Retinal pigment epithelial cell (primary cell): ENCODE measurements at regions not wholly inside any gene's neighbourhood (a gene's known extent, or its start where the extent isn't known, plus 50 kb on each side); places are given as distances from the start of the nearest gene placed in this dataset.

ENCODE experiments used
- DNase-seq: peaks from one replicate; pipeline ENCODE4 v3.0.0-alpha.2; 2010; ENCODE audit warnings: low read depth
- H3K4me3 ChIP-seq: 2 replicates; pipeline ENCODE4 v1.5.1; 2011; ENCODE audit warnings: mild to moderate bottlenecking, low read length, control low read depth, moderate library complexity
- TF ChIP-seq, protein P1 (sequence below): conservative IDR thresholded peaks from 2 replicates; pipeline ENCODE4 v1.5.1; 2011; ENCODE audit warnings: low read depth, low read length, control low read depth, inconsistent platforms

DNA sequence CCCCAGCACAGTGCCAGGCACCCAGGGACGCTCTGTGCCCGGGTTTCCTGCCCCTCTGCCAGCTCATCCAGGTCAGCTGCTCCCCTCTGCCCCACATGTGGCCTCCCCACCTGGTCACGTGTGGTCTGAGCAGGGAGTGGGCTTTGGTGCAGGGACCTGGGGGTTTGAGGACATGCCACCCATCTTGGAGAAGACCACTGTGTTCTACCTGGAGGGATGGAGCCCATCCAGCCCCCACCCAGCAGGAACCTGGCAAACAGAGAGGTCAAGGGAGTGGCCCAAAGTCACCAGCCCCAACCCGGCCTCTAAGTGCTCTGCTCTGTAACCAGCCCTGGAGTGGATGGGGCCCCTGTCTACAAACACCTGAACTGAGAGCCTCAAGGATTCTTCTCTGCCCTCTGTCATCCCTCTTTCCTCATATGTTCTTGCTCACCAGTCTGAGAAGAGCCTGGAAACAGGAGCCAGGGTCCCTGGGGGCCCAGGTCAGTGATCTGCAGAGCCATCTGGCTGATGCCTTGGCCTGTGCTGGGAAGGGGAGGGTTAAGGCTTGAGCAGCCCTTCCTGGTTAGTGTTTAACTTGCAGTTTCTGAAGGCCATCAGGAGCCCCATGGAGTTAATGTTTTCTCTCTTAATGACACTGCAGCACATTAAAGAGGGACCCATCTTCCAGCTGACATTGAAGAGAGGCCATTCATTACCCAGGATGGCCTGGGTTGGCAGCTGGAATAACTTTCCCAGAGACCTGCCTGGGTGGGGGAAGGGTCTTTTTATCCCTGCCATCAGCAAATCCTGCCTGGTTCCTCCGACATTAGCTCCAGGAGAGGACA lies 235.4 kb downstream of the PTPRU start:
- H3K4me3 ChIP-seq, result no peak overlapping the region
- DNase-seq, result no peak
- TF ChIP-seq, protein P1, sequence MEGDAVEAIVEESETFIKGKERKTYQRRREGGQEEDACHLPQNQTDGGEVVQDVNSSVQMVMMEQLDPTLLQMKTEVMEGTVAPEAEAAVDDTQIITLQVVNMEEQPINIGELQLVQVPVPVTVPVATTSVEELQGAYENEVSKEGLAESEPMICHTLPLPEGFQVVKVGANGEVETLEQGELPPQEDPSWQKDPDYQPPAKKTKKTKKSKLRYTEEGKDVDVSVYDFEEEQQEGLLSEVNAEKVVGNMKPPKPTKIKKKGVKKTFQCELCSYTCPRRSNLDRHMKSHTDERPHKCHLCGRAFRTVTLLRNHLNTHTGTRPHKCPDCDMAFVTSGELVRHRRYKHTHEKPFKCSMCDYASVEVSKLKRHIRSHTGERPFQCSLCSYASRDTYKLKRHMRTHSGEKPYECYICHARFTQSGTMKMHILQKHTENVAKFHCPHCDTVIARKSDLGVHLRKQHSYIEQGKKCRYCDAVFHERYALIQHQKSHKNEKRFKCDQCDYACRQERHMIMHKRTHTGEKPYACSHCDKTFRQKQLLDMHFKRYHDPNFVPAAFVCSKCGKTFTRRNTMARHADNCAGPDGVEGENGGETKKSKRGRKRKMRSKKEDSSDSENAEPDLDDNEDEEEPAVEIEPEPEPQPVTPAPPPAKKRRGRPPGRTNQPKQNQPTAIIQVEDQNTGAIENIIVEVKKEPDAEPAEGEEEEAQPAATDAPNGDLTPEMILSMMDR, result no peak

DNA sequence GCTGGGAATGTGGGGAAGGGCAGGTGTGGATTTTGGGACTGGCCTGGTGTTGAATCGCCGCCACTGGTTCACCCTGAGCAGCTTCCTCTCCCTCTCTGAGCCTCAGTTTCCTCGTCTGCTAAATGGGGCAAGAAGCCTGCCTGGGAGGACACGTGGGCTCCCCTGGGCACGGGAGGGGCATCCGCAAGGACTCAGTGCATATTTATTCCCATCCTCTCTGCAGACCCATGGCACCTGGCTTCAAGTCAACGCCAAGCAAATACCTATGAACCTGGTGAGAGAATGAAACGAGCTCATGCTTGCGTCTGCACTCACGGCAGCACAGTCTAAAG lies 234.4 kb downstream of the PTPRU start:
- TF ChIP-seq, protein P1, result no peak
- no peak for DNase-seq
- no peak overlapping the region for H3K4me3 ChIP-seq

DNA sequence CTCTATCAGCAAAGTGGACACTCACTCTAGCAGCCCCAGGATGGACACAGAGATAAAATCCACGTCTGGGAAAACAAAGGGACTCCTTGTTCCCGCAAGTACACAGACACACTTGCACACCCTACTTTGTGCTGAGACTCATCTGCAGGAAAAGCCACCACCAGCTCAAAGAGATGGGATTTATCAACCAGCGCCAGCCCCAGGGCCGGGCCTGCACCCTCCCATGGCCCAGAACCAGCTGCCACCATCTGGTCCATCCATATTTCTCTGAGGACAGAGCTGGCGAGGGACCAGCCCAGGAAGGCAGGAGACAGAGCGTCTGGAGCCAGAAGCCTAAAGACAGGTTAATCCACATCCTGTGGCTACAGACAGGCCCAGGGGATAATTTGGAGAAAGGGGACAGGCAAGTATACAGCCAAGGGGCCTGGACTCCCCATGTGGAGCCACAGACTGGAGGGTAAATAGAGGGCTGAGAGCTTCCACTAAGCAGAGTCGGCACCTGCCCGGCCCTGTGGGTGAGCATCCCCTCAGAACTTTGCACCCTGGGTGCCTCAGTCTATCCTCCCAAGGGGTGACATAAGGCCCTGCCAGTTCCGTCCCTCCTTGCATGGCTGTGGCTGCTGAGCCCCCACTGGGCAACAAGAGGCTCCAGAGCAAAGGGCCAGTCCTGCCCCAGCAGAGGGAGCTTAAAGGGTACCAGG lies 233.9 kb downstream of the PTPRU start:
- no peak overlapping the region for H3K4me3 ChIP-seq
- TF ChIP-seq, protein P1, result no peak
- DNase-seq, result no peak

DNA sequence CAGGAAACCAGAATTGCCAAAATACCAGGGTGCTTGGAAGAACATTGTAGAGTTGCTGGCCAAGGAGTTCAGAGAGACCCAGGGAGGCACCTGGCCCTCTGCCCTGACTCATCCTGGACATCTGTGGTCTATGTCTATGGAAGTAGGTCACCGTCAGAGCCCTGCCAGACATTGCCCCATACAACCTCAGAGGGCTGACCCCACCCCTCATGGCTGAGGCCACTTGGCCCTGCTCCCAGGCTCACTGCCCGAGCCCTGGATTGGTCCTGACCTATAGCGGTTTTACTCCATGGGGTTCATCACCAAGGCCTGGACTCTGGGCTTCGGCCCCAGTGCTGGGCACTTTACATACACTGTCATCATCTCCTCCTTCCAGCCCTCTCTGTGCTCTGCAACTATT lies 233.1 kb downstream of the PTPRU start:
- H3K4me3 ChIP-seq, result no peak overlapping the region
- TF ChIP-seq, protein P1, result no peak
- DNase-seq, result no peak

DNA sequence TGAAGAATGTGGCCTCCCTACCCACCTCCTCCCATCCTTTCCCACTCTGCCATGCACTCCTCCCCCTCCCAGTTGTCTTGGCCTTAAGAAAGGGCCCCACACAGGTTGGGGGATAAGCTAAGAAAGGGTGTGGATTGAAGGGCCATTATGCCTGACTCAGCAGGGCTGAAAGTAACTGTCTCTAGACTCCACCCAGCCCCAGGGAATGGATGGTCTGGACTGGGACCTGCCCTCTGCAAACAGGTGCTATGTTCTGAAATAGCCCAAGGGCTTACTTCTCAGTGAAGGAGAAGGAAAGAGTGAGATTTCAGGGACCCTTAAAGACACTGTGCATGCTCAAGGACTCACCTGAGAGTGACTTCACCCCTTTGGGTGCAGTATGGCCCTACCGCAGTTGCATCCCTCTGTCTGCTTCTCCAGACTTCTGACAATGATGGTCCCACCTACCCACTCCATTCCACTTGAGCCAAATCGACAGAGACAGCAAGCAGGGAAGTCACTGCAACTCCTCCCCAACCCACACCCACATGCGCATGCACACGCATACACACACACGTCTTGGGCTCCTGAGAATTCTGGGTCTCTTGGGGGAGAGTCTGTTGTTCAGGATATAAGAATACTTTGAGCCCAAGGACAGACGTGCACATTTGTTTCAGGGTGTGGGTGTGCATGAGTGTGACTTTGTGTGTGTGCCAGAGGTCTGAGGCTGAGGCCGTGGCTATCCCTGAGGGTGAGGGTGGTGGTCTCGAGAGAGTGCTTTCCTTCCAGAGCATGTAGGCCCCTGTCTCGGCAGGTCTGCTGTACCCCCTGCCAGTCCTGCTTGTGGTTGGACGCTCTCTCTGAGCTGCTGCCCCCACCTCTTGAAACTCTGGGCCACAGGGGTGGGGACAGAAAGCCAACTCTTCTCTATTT lies 231.9 kb downstream of the PTPRU start:
- no peak overlapping the region for H3K4me3 ChIP-seq
- no peak for DNase-seq
- TF ChIP-seq, protein P1, result no peak

DNA sequence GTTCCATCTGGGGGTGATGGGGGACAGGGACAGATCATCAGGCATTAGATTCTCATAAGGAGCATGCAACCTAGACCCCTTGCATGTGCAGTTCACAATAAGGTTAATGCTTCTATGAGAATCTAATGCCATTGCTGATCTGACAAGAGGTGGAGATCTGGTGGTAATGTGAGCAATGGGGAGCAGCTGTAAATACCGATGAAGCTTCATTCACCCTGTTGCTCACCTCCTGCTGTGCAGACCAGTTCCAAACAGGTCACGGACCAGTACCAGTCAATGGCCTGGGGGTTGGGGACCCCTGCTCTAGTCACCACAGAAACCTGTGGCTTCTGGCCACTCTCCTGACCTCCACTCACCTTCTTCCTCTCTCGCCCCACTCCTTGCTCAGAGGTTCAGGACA lies 229.9 kb downstream of the PTPRU start:
- H3K4me3 ChIP-seq, result no peak overlapping the region
- TF ChIP-seq, protein P1, result no peak
- no peak for DNase-seq
